Fibroblast of the aortic adventitia (primary cell): ENCODE measurements at regions not wholly inside any gene's neighbourhood (a gene's known extent, or its start where the extent isn't known, plus 50 kb on each side); places are given as distances from the start of the nearest gene placed in this dataset.

Source experiments
- DNase-seq: peaks from one replicate; pipeline ENCODE4 v3.0.0-alpha.2; 2010; ENCODE audit warnings: low read depth
- H3K4me3 ChIP-seq: 2 replicates; pipeline ENCODE4 v1.5.1; 2011; ENCODE audit warnings: low read depth, mild to moderate bottlenecking, control low read depth, low read length, moderate library complexity
- TF ChIP-seq, protein P1 (sequence below): IDR thresholded peaks from 2 replicates; pipeline ENCODE4 v1.5.1; 2011; ENCODE audit warnings: mild to moderate bottlenecking, low read length, control low read depth, inconsistent platforms; ENCODE audit not compliant: insufficient read depth

DNA sequence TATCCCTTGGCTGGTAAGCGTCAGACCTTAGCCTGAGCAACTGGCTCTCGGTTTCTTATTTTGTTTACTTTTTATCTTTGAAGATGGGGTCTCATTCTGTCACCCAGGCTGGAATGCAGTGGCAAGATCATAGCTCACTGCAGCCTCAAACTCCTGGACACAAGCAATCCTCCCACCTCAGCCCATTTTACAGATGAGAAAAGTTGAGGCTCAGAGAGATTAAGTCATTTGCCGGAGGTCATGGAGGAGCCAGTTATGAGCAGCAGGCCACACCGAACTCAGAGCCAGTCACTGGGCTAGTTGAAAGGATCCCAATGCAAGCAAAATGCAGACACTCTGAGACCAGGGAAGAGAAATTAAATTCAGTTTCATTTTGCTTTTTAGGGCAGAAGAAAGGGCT is 293.6 kb downstream of the SHQ1 start:
- TF ChIP-seq, protein P1, sequence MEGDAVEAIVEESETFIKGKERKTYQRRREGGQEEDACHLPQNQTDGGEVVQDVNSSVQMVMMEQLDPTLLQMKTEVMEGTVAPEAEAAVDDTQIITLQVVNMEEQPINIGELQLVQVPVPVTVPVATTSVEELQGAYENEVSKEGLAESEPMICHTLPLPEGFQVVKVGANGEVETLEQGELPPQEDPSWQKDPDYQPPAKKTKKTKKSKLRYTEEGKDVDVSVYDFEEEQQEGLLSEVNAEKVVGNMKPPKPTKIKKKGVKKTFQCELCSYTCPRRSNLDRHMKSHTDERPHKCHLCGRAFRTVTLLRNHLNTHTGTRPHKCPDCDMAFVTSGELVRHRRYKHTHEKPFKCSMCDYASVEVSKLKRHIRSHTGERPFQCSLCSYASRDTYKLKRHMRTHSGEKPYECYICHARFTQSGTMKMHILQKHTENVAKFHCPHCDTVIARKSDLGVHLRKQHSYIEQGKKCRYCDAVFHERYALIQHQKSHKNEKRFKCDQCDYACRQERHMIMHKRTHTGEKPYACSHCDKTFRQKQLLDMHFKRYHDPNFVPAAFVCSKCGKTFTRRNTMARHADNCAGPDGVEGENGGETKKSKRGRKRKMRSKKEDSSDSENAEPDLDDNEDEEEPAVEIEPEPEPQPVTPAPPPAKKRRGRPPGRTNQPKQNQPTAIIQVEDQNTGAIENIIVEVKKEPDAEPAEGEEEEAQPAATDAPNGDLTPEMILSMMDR: no peak
- DNase-seq: no peak
- H3K4me3 ChIP-seq: no peak overlapping the region

DNA sequence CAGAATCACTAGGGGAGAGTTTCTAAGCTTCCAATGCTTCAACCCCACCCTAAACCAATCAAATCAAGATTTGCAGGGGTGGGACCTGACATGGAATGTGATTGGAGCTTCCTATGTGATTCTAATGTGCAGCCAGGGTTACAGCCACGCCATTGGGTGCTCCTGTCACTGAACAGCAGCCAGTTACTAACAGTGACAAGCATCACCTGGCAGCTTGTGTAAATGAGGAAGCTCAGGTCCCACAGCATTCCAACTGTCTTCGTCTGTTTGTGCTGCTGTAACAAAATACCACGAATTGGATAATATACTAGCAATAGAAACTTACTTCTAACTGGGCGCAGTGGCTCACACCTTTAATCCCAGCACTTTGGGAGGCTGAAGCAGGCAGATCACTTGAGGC is 294.9 kb downstream of the SHQ1 start:
- no peak overlapping the region for H3K4me3 ChIP-seq

DNA sequence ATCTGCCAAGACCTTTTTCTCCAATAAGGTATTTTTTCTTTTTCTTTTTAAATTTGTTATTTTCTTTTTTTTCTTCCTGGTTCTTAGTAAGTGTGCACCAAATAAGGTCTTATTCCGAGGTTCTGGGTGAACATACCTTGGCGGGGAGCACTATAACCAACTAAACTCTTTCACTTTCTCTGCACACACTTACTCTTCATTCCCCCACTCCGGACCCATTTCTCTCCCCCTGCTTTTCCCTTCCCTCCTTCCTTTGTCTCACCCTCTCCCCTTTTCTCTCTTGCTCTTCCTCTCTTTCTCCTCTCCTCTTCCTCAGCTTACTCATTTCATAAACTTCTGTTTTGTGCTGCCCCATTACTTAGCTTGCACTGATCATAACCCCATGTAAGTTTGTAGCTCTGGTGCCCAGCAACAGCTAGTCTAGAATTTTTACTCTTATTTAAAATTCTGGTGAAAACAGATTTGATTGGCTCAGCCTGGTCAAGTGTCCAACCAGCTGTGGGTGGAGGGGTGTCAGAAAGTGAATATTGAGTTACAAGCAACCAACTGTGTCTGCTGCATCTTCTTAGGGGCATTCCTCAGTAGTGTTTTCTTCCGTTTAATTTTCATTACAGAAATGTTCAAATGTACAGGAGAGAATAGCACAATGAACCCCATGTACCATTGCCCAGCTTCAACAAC is 297.5 kb downstream of the SHQ1 start:
- H3K4me3 ChIP-seq: no peak overlapping the region
- TF ChIP-seq, protein P1: no peak
- no peak for DNase-seq

More for the DNA sequence above, 294.9 kb downstream of the SHQ1 start:
- no peak for DNase-seq
- TF ChIP-seq, protein P1: no peak

DNA sequence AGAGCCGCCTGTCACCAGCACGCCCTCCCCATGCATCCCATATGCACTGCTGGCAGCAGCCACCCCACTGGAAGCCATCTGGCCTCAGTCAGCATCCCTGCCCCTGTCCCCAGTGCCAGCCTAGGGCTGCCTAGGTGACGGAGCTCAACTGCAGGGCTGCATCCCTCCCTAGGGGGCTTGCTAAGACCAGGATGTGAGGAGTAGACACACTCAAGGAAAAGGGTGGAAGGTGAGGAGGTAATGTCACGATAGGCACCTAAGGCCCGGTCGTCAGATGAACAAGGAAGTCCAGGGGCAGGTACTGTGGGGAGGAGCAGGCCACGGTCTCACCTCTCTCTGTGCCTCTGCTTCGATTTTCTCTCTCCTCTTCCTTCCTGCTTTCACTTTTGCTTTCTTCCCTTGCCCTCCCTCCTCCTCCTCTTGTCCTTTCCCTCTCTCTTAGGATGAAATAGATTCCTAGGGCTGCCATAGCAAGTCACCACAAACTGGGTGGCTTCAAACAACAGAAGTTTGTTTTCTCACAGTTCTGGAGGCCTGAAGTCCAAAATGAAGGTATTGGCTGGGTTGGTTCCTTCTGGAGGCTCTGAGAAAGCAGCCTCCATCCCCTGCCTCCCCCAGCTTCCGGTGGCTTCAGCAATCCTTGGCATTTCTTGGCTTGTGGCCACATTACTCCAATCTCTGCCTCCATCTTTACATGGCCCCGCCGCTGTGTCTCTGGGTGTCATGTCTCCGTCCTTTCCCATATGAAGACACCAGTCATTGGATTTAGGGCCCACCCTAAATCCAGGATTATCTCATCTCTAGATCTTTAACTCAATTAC is 298.3 kb downstream of the SHQ1 start:
- peak overlapping the region; percentile 13 for H3K4me3 ChIP-seq

DNA sequence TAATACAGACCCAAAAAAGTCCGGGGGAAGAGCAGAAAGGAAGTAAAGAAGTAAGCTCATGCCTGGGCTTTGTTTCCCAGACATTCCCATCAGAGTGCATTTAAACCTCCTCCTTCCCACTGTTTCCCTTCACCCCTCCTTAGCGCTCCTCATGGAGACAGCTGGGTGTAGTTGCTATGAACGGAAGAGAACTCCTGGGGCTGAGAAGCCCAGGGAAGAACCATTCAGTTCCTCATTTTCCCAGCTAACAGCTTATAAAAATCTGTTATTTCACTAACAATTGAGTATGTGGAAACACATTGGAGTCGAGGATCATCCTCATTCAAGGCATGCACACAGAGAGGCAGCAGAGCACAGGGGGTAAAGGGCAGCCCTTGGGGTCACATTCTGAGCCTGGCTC is 299.3 kb downstream of the SHQ1 start:
- H3K4me3 ChIP-seq: no peak overlapping the region
- DNase-seq: no peak
- TF ChIP-seq, protein P1: no peak

More for the DNA sequence above, 298.3 kb downstream of the SHQ1 start:
- DNase-seq: no peak
- TF ChIP-seq, protein P1: no peak

DNA sequence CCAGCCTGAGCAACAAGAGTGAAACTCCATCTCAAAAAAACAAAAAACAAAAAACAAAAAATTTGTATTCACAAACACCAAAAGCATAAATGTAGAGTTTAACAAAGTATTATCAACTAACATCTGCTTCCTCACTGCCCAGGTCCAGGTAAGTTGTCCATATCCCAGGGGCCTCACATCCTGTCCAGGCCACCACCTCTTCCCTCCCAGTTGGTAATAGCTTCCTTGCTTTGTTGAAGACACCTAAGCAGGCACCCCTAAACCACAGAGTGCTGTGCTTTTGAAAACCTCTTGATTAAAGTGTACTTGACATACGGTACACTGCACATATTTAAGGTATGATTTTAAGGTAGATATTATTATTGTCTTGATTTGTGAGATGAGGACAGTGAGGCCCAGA is 299.8 kb downstream of the SHQ1 start:
- no peak for DNase-seq
- TF ChIP-seq, protein P1: no peak
- no peak overlapping the region for H3K4me3 ChIP-seq
